HEK293 (cell line): ENCODE measurements at regions not wholly inside any gene's neighbourhood (a gene's known extent, or its start where the extent isn't known, plus 50 kb on each side); places are given as distances from the start of the nearest gene placed in this dataset.

ENCODE experiments used
- CTCF ChIA-PET: fragments of 350-600 bp; formaldehyde crosslinking; extraction: SDS; loops from one replicate; lab custom pipeline; 2021; ENCODE audit warnings: antibody characterized with exemption; lab: Yijun Ruan, JAX
- POLR2A ChIA-PET: fragments of 300-600 bp; formaldehyde crosslinking; extraction: SDS; loops from one replicate; lab custom pipeline; 2020; ENCODE audit warnings: antibody characterized with exemption, inconsistent platforms; lab: Yijun Ruan, JAX
- H3K27ac ChIP-seq: fragments of 200-500 bp; sonication (Bioruptor generic); 2 replicates; pipeline ENCODE4 v1.5.1; 2014; ENCODE audit warnings: low read depth, low read length, control low read depth, inconsistent platforms; ENCODE audit errors: extremely low read depth
- H3K36me3 ChIP-seq, 2 experiments: fragments of 200-500 bp in 1 of 2; sonication (Bioruptor generic) in 1 of 2; 1 replicate in 1 of 2; 2 replicates in 1 of 2; pipeline ENCODE4 v1.5.1; 2014 to 2017; ENCODE audit warnings: inconsistent platforms in 2 of 2, low read length in 2 of 2; ENCODE audit not compliant: control insufficient read depth in 2 of 2, insufficient read depth in 1 of 2
- H3K4me1 ChIP-seq: fragments of 200-500 bp; sonication (Bioruptor generic); 2 replicates; pipeline ENCODE4 v1.5.1; 2014; ENCODE audit warnings: mild to moderate bottlenecking, low read length, inconsistent platforms; ENCODE audit not compliant: control insufficient read depth, insufficient read depth
- H3K4me3 ChIP-seq: 2 replicates; pipeline ENCODE4 v1.5.1; 2011; ENCODE audit warnings: low read depth, mild to moderate bottlenecking, control low read depth, low read length, moderate library complexity
- H3K9me3 ChIP-seq: fragments of 200-500 bp; sonication (Bioruptor generic); 2 replicates; pipeline ENCODE4 v1.5.1; 2014; ENCODE audit warnings: low read depth, low read length, inconsistent platforms; ENCODE audit not compliant: control insufficient read depth, insufficient read depth
- ZBTB7A ChIP-seq: fragments of 450-650 bp; formaldehyde crosslinking; IDR thresholded peaks from 2 replicates; pipeline ENCODE4 v1.5.1; 2016; ENCODE audit warnings: low read depth, missing biosample characterization, missing genetic modification characterization
- ZEB2 ChIP-seq: fragments of 450-650 bp; formaldehyde crosslinking; IDR thresholded peaks from 2 replicates; pipeline ENCODE4 v1.5.1; 2016; ENCODE audit warnings: missing biosample characterization, missing genetic modification characterization
- ZNF174 ChIP-seq: fragments of 450-650 bp; formaldehyde crosslinking; IDR thresholded peaks from 2 replicates; pipeline ENCODE4 v1.5.0; 2017; ENCODE audit warnings: missing biosample characterization, mild to moderate bottlenecking, missing genetic modification characterization
- ZNF274 ChIP-seq, 2 experiments: fragments of 200-500 bp in 1 of 2; fragments of 450-650 bp in 1 of 2; sonication (Bioruptor generic) in 1 of 2; formaldehyde crosslinking in 1 of 2; IDR thresholded peaks; 2 replicates each; pipeline versions ENCODE4 v1.5.1 to v1.6.1; 2014 to 2016; ENCODE audit warnings: borderline replicate concordance in 1 of 2, inconsistent platforms in 1 of 2, low read length in 1 of 2, missing biosample characterization in 1 of 2, missing genetic modification characterization in 1 of 2
- ZNF354C ChIP-seq: fragments of 450-650 bp; formaldehyde crosslinking; IDR thresholded peaks from 2 replicates; pipeline ENCODE4 v1.5.1; 2016; ENCODE audit warnings: missing biosample characterization, missing genetic modification characterization, low read depth, borderline replicate concordance
- ZNF404 ChIP-seq: fragments of 450-650 bp; formaldehyde crosslinking; IDR thresholded peaks from 2 replicates; pipeline ENCODE4 v1.5.1; 2017; ENCODE audit warnings: missing biosample characterization, missing genetic modification characterization
- ZNF529 ChIP-seq: fragments of 450-650 bp; formaldehyde crosslinking; IDR thresholded peaks from 2 replicates; pipeline ENCODE4 v1.5.1; 2017; ENCODE audit warnings: missing genetic modification characterization, missing biosample characterization; ENCODE audit not compliant: insufficient replicate concordance
- ZNF548 ChIP-seq: fragments of 450-650 bp; formaldehyde crosslinking; IDR thresholded peaks from 2 replicates; pipeline ENCODE4 v1.5.1; 2016; ENCODE audit warnings: missing biosample characterization, missing genetic modification characterization
- ZNF555 ChIP-seq: fragments of 450-650 bp; formaldehyde crosslinking; conservative IDR thresholded peaks from 2 replicates; pipeline ENCODE4 v1.5.1; 2017; ENCODE audit warnings: missing biosample characterization, mild to moderate bottlenecking, missing genetic modification characterization, inconsistent platforms
- ZNF670 ChIP-seq: fragments of 450-650 bp; formaldehyde crosslinking; IDR thresholded peaks from 2 replicates; pipeline ENCODE4 v1.5.1; 2016; ENCODE audit warnings: missing biosample characterization, missing genetic modification characterization, low read depth
- ZNF677 ChIP-seq: fragments of 450-650 bp; IDR thresholded peaks from 2 replicates; pipeline ENCODE4 v1.5.0; 2018; ENCODE audit warnings: missing biosample characterization, mild to moderate bottlenecking, missing genetic modification characterization, moderate library complexity
- ZNF791 ChIP-seq: fragments of 450-650 bp; formaldehyde crosslinking; IDR thresholded peaks from 2 replicates; pipeline ENCODE4 v1.5.1; 2016; ENCODE audit warnings: missing biosample characterization, missing genetic modification characterization
- ZNF792 ChIP-seq: fragments of 450-650 bp; formaldehyde crosslinking; IDR thresholded peaks from 2 replicates; pipeline ENCODE4 v1.5.1; 2016; ENCODE audit warnings: missing biosample characterization, missing genetic modification characterization
- ZXDB ChIP-seq: fragments of 450-650 bp; formaldehyde crosslinking; IDR thresholded peaks from 2 replicates; pipeline ENCODE4 v1.5.1; 2016; ENCODE audit warnings: missing biosample characterization, missing genetic modification characterization
- TF ChIP-seq, protein P1 (sequence below): fragments of 450-650 bp; formaldehyde crosslinking; conservative IDR thresholded peaks from 2 replicates; pipeline ENCODE4 v1.5.1; 2016; ENCODE audit warnings: low read depth, missing biosample characterization, missing genetic modification characterization
- TF ChIP-seq, protein P2 (sequence below): fragments of 450-650 bp; formaldehyde crosslinking; IDR thresholded peaks from 2 replicates; pipeline ENCODE4 v1.5.1; 2016; ENCODE audit warnings: missing biosample characterization, missing genetic modification characterization
- TF ChIP-seq, protein P3 (sequence below): fragments of 450-650 bp; IDR thresholded peaks from 2 replicates; pipeline ENCODE4 v1.5.1; 2018; ENCODE audit warnings: missing biosample characterization, mild to moderate bottlenecking, missing genetic modification characterization
- TF ChIP-seq, protein P4 (sequence below): fragments of 450-650 bp; formaldehyde crosslinking; IDR thresholded peaks from 2 replicates; pipeline ENCODE4 v1.5.0; 2017; ENCODE audit warnings: missing biosample characterization, missing genetic modification characterization, borderline replicate concordance

DNA sequence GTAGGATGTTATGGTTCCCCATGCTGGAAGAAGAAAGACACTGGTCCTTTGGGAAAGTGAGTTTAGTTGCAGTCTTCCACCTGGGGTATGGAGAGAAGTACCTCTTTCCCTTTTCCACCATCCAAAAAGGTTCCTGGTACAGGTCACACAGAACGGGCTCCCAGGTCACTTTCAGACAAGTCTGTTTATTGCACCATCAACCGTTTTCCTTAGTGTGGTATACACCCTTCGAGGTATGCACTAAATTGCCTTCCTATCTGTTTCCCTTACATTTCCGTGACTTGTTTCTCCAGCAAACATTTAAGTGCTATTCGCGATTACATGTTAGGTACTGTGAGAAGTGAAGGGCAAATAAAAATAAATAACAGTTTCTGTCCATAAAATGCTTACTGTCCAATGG is 185.1 kb downstream of the ARL4A start:
- POLR2A ChIA-PET = no interaction called here
- no peaks in the 10 kb centered on the region for H3K36me3 ChIP-seq
- no peaks in the 10 kb centered on the region for H3K9me3 ChIP-seq
- no peaks in the 10 kb centered on the region for H3K4me1 ChIP-seq
- H3K27ac ChIP-seq = no peak overlapping the region
- TF ChIP-seq ZNF274 (IDR thresholded peaks at IDR 0.05; ENCODE audit: low read length) = no peak
- no peak for TF ChIP-seq ZNF274 (tag by site-specific recombination; IDR thresholded peaks at IDR 0.05; ENCODE audit: borderline replicate concordance)
- TF ChIP-seq ZNF548 (tag by site-specific recombination) = no peak
- TF ChIP-seq ZNF529 (tag by site-specific recombination) = no peak
- TF ChIP-seq ZBTB7A (tag by site-specific recombination) = no peak
- no peak for TF ChIP-seq ZNF677 (tag by site-specific recombination)
- no peak for TF ChIP-seq ZNF555 (tag by site-specific recombination)
- no peak for TF ChIP-seq ZEB2 (tag by site-specific recombination)
- TF ChIP-seq ZNF670 (tag by site-specific recombination) = no peak
- no peak for TF ChIP-seq ZXDB
- TF ChIP-seq, protein P1, sequence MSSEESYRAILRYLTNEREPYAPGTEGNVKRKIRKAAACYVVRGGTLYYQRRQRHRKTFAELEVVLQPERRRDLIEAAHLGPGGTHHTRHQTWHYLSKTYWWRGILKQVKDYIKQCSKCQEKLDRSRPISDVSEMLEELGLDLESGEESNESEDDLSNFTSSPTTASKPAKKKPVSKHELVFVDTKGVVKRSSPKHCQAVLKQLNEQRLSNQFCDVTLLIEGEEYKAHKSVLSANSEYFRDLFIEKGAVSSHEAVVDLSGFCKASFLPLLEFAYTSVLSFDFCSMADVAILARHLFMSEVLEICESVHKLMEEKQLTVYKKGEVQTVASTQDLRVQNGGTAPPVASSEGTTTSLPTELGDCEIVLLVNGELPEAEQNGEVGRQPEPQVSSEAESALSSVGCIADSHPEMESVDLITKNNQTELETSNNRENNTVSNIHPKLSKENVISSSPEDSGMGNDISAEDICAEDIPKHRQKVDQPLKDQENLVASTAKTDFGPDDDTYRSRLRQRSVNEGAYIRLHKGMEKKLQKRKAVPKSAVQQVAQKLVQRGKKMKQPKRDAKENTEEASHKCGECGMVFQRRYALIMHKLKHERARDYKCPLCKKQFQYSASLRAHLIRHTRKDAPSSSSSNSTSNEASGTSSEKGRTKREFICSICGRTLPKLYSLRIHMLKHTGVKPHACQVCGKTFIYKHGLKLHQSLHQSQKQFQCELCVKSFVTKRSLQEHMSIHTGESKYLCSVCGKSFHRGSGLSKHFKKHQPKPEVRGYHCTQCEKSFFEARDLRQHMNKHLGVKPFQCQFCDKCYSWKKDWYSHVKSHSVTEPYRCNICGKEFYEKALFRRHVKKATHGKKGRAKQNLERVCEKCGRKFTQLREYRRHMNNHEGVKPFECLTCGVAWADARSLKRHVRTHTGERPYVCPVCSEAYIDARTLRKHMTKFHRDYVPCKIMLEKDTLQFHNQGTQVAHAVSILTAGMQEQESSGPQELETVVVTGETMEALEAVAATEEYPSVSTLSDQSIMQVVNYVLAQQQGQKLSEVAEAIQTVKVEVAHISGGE = no peak
- TF ChIP-seq, protein P2, sequence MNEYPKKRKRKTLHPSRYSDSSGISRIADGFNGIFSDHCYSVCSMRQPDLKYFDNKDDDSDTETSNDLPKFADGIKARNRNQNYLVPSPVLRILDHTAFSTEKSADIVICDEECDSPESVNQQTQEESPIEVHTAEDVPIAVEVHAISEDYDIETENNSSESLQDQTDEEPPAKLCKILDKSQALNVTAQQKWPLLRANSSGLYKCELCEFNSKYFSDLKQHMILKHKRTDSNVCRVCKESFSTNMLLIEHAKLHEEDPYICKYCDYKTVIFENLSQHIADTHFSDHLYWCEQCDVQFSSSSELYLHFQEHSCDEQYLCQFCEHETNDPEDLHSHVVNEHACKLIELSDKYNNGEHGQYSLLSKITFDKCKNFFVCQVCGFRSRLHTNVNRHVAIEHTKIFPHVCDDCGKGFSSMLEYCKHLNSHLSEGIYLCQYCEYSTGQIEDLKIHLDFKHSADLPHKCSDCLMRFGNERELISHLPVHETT (tag by site-specific recombination) = no peak
- TF ChIP-seq, protein P3, sequence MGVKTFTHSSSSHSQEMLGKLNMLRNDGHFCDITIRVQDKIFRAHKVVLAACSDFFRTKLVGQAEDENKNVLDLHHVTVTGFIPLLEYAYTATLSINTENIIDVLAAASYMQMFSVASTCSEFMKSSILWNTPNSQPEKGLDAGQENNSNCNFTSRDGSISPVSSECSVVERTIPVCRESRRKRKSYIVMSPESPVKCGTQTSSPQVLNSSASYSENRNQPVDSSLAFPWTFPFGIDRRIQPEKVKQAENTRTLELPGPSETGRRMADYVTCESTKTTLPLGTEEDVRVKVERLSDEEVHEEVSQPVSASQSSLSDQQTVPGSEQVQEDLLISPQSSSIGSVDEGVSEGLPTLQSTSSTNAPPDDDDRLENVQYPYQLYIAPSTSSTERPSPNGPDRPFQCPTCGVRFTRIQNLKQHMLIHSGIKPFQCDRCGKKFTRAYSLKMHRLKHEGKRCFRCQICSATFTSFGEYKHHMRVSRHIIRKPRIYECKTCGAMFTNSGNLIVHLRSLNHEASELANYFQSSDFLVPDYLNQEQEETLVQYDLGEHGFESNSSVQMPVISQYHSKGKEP (tag by site-specific recombination) = no peak
- TF ChIP-seq ZNF792 (tag by site-specific recombination) = no peak
- no peak for TF ChIP-seq ZNF174
- no peak for TF ChIP-seq ZNF354C (tag by site-specific recombination)
- TF ChIP-seq ZNF404 (tag by site-specific recombination) = no peak
- H3K4me3 ChIP-seq = no peak overlapping the region
- CTCF ChIA-PET = no interaction called here

DNA sequence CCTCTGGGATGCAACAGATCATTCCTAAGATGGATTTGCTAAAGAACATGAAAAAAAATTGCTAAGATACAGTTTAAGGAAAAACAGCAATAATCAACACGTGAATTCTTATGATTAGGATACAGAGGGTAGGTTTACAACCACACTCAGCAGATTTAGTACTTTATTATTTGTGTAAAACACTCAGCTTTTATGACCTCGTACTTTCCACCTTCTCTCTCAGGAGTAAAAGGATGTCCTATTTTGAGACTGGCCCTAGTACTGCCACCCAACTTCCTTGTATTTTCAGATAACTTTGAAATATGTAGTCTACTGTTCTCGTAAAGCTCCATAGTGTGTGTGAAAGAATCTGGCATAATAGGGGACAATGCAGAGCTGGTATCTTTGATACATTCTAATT is 186.1 kb downstream of the ARL4A start:
- Histone ChIP-seq H3K4me1 (no peaks in the 10 kb centered on the region), H3K9me3 (no peaks in the 10 kb centered on the region), H3K27ac (no peak overlapping the region), H3K4me3 (no peak overlapping the region), H3K36me3 (no peaks in the 10 kb centered on the region)
- no peak for TF ChIP-seq ZNF791 (tag by site-specific recombination)
- TF ChIP-seq, protein P4, sequence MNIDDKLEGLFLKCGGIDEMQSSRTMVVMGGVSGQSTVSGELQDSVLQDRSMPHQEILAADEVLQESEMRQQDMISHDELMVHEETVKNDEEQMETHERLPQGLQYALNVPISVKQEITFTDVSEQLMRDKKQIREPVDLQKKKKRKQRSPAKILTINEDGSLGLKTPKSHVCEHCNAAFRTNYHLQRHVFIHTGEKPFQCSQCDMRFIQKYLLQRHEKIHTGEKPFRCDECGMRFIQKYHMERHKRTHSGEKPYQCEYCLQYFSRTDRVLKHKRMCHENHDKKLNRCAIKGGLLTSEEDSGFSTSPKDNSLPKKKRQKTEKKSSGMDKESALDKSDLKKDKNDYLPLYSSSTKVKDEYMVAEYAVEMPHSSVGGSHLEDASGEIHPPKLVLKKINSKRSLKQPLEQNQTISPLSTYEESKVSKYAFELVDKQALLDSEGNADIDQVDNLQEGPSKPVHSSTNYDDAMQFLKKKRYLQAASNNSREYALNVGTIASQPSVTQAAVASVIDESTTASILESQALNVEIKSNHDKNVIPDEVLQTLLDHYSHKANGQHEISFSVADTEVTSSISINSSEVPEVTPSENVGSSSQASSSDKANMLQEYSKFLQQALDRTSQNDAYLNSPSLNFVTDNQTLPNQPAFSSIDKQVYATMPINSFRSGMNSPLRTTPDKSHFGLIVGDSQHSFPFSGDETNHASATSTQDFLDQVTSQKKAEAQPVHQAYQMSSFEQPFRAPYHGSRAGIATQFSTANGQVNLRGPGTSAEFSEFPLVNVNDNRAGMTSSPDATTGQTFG (tag by site-specific recombination) = no peak
- ChIA-PET POLR2A (no interaction called here), CTCF (no interaction called here)
